ENCODE measurements at regions not wholly inside any gene's neighbourhood (a gene's known extent, or its start where the extent isn't known, plus 50 kb on each side); places are given as distances from the start of the nearest gene placed in this dataset. TPM values are rescaled to one million over a fixed set of nuclear protein-coding genes. Genes with fewer than 3 reads are reported as not detected.
"Not testable (repeated sequence)": the region's sequence is repeated elsewhere in the genome, so short reads cannot be mapped to it uniquely, and the experiment has no call there.

- Mint-ChIP-seq H3K27ac (no peak overlapping the region), H3K27me3 (no peaks in the 10 kb centered on the region), H3K4me1 (ENCODE audit: low read depth) (no peaks in the 10 kb centered on the region), H3K9me3 (peaks cover 4% of the 10 kb centered on the region), H3K4me3 (no peak overlapping the region), H3K36me3 (ENCODE audit: low read depth) (no peaks in the 10 kb centered on the region)
- ChIA-PET POLR2A (no interaction called here), CTCF (no interaction called here)
- ATAC-seq = no peak
- TF ChIP-seq CTCF (IDR thresholded peaks at IDR 0.05) = no peak
- DNase-seq = no peak
- intact Hi-C loops (cut with micrococcal nuclease) = no loop called here
These were observed 104.9 kb upstream of the ZWINT start for GRCh38 chr10:56466005-56466404.

GRCh38 chr10:56449770-56450169 lies 88.7 kb upstream of the ZWINT start:
- H3K36me3 Mint-ChIP-seq (ENCODE audit: low read depth) = no peaks in the 10 kb centered on the region
- ChIA-PET POLR2A (no interaction called here), CTCF (no interaction called here)
- intact Hi-C loops (cut with micrococcal nuclease) = no loop called here
- no peak overlapping the region for H3K4me3 Mint-ChIP-seq
- ATAC-seq (no peak), DNase-seq (no peak)
- H3K27me3 Mint-ChIP-seq = no peaks in the 10 kb centered on the region
- no peaks in the 10 kb centered on the region for H3K4me1 Mint-ChIP-seq (ENCODE audit: low read depth)
- H3K27ac Mint-ChIP-seq = no peak overlapping the region
- peaks cover 6% of the 10 kb centered on the region for H3K9me3 Mint-ChIP-seq
- TF ChIP-seq CTCF (IDR thresholded peaks at IDR 0.05) = no peak

GRCh38 chr10:56447613-56448012 lies 86.6 kb upstream of the ZWINT start:
- H3K36me3 Mint-ChIP-seq (ENCODE audit: low read depth); CTCF ChIA-PET; H3K4me1 Mint-ChIP-seq (ENCODE audit: low read depth); H3K9me3 Mint-ChIP-seq; intact Hi-C loops (cut with micrococcal nuclease); H3K4me3 Mint-ChIP-seq; H3K27me3 Mint-ChIP-seq; H3K27ac Mint-ChIP-seq; ATAC-seq; POLR2A ChIA-PET; DNase-seq: not testable (repeated sequence)

GRCh38 chr10:56441337-56441736 lies 80.3 kb upstream of the ZWINT start:
- H3K4me1 Mint-ChIP-seq (ENCODE audit: low read depth); H3K36me3 Mint-ChIP-seq (ENCODE audit: low read depth); H3K9me3 Mint-ChIP-seq; intact Hi-C loops (cut with micrococcal nuclease); ATAC-seq; H3K27ac Mint-ChIP-seq; H3K27me3 Mint-ChIP-seq; POLR2A ChIA-PET; DNase-seq; H3K4me3 Mint-ChIP-seq; CTCF ChIA-PET: not testable (repeated sequence)

Small RNA genes lying in the stretch of these regions (microRNA-seq; reads per million reads assigned to microRNA genes)
- gene MIR3924 (ENCODE audit: borderline microRNAs expressed, borderline replicate concordance) = not detected

All from activated CD8-positive, alpha-beta T cell treated with anti-CD3 and anti-CD28 coated beads for 36 hours (primary cell).